ENCODE measurements at regions not wholly inside any gene's neighbourhood (a gene's known extent, or its start where the extent isn't known, plus 50 kb on each side); places are given as distances from the start of the nearest gene placed in this dataset.
"Not testable (repeated sequence)": the region's sequence is repeated elsewhere in the genome, so short reads cannot be mapped to it uniquely, and the experiment has no call there.

GRCh38 chr19:28103921-28104320, 1109.0 kb downstream of the UQCRFS1 start:
- no peak for DNase-seq

GRCh38 chr19:28084659-28085157, 1128.2 kb downstream of the UQCRFS1 start:
- not testable (repeated sequence) for DNase-seq

- no peak for DNase-seq
Measured at GRCh38 chr19:28076628-28077027, 1136.3 kb downstream of the UQCRFS1 start.

DNA sequence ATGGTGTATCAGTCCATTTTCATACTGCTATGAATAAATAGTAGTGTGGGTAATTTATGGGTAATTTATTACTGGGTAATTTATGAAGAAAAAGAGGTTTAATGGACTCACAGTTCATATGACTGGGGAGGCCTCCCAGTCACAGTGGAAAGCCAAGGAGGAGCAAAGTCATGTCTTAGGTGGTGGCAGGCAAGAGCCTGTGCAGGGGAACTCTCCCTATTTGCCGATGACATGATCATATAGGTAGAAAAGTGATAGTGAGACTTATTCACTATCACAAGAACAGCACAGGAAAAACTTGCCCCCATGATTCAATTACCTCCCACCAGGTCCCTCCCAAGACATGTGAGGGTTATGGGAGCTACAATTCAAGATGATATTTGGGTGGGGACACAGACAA, 1137.7 kb downstream of the UQCRFS1 start:
- no peak for DNase-seq

- no peak for DNase-seq
Measured at GRCh38 chr19:28074773-28075172, 1138.2 kb downstream of the UQCRFS1 start.

DNA sequence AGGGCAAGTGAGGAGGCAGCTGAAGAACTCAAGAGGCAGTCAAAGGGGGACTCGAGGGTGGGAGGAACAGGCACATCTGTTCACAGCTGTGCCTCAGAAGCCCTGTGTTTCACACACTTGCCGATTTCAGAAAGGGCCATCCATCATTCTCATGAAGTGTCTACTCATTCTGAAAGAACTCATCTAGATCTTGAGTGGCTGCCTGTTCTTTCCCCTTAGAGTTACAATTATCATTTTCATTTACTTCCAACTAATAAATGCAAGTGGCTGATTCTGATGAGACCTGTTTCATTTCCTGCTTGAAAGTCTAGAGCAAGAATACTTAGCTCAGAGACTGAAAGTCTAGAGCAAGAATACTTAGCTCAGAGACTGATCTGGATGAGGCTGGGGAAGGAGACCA, 1145.1 kb downstream of the UQCRFS1 start:
- DNase-seq = no peak

- DNase-seq = no peak
Measured at GRCh38 chr19:28066988-28067387, 1146.0 kb downstream of the UQCRFS1 start.

DNA sequence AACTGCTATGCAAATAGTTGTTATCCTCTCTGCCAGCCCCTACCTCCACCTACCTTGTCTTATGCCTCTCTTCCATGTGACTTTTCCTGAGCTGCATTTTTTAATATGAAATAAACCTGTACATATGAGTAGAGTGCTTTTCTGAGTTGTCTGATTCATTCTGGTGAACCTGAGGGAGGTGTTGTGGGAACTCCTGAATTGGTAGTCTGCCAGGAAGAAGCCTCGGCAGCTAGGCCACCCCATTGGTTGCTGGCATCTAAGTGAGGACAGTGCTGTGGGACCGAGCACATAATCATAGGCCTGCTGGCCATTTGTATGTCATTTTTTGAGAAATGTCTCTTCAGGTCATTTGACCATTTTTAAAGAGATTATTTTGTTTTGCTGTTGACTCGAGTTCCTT, 1146.8 kb downstream of the UQCRFS1 start:
- DNase-seq = no peak

GRCh38 chr19:28065026-28065425, 1147.9 kb downstream of the UQCRFS1 start:
- DNase-seq = no peak

DNA sequence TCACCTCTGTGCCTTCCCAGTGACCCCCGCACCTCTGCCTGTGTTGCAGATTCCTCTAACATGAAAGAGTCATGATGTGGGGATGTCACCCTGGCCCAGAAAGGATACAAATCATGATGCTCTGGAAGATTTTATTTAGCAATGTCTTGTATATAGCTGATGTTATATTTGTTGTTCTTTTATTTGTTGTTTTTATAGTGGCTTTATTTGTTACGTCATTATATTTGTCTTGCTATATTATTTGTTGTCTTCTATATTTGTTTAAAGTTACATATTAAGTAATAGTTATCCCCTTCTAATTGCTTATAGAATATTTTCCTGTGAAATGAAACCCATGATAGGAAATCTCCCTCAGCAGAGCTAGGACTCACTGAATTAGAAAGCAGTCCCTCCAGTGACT, 1149.2 kb downstream of the UQCRFS1 start:
- DNase-seq = no peak

DNA sequence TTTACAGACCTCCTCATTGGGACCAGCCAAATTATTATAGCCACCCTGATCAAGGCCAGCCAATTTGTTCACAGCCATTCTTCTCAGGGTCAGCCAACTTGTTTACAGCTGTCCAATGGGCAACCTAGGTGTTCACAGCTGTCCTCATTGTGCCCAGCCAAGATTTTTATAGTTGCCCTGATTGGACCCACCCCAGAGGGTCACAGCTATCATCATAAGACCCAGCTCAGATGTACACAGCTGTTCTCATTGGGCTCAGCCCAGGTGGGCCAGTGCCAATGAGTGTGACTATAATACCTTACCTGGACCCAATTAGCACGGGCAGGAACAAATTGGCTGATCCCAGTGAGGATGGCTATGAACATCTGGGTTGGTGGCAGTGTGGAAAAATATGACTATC, 1151.8 kb downstream of the UQCRFS1 start:
- DNase-seq = no peak

GRCh38 chr19:28057026-28057425, 1155.9 kb downstream of the UQCRFS1 start:
- not testable (repeated sequence) for DNase-seq

DNA sequence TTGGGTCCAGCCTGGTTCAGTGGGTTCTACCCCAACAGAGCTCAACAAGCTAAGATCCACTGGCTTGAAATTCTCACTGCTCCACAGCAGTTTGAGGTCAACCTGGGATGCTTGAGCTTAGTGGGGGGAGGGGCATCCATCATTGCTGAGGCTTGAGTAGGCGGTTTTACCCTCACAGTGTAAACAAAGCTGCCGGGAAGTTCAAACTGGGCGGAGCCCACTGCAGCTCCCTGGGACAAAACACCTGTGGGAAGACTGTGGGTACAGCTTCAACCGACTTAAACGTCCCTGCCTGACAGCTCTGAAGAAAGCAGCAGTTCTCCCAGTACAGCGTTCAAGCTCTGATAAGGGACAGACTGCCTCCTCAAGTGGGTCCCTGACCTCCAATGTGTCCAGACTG, 1161.9 kb downstream of the UQCRFS1 start:
- DNase-seq = no peak

- no peak for DNase-seq
Measured at GRCh38 chr19:28049875-28050274, 1163.1 kb downstream of the UQCRFS1 start.

DNA sequence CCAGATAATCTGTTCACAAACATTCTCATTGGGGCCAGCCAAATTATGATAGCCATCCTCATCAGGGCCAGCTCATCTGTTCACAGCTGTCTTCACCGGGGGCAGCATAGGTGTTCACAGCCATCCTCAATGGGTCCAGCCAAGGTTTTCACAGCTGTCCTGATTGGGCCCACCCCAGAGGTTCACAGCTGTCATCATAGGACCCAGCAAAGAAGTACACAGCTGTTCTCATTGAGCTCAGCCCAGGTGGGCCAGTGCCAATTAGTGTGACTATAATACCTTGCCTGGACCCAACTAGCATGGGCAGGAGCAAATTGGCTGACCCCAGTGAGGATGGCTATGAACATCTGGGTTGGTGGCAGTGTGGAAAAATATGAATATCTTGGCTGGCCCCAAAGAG, 1166.0 kb downstream of the UQCRFS1 start:
- DNase-seq = no peak

DNA sequence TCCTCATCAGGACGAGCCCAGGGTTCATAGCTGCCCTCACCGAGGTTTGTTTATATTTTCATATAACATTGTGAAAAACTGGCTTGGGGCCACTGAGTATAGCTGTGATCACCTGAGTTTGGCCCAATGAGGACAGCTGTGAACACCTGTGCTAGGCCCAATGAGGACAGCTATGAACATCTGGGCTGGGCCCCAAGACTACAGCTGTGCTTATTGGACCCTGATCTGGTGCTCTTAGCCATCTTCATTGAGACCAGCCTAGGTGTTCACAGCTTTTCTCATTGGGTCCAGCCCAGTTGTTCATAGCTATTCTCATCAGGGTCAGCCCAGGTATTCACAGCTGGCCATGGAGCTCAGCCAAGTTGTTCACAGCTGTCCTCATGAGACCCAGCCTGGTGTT, 1167.3 kb downstream of the UQCRFS1 start:
- DNase-seq = no peak

- DNase-seq = no peak
Measured at GRCh38 chr19:28044477-28044876, 1168.5 kb downstream of the UQCRFS1 start.

DNA sequence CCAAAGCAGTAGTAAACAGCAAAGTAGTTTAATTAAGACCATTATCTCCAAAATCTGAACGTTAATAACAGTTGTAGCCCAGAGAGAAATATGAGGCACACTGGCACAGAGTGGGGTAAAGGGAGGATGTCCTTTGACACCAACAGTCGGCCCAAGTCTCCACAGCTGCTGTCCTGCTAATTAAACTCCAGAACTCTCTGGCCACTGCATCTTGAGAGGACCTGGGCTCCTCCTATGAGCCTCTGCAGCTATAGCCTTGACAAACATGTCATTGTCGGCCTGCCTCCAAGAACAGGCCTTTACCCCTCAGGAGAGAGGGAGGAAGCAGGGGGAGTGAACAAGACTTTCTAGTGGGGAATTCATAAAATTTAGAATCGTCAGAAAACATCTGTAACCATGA, 1170.4 kb downstream of the UQCRFS1 start:
- no peak for DNase-seq

DNA sequence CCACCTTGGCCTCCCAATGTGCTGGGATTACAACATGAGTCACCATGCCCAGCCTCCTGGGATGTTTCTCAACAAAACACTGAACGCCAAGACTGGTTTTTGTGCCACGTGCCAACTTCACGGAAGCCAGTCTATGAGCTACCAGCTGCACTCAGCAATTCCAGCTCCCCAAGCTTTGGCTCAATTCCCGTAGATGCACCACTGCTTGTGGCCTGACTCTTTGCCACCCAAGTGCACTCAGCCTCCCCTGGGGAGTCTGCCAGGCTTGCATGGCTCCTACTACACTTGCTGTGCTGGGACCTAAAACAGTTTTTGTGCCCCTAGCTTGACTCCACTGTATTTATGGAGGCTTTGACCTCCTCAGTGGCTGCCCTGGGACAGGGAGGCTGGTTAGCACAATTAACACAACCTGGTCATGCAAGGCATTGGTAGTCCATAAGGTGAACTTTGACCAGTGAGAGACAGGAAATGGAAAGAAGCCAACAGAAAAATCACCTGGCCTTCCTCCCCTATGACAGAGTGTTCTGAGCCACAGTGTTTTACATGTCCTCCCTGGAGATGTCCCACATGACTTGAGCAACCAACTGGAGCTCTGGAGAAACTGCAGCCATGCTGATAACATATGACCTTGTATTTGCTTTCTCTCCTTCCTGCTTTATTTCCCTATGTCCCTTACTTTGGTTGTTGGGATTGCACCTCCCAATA, 1173.1 kb downstream of the UQCRFS1 start:
- no peak for DNase-seq

DNA sequence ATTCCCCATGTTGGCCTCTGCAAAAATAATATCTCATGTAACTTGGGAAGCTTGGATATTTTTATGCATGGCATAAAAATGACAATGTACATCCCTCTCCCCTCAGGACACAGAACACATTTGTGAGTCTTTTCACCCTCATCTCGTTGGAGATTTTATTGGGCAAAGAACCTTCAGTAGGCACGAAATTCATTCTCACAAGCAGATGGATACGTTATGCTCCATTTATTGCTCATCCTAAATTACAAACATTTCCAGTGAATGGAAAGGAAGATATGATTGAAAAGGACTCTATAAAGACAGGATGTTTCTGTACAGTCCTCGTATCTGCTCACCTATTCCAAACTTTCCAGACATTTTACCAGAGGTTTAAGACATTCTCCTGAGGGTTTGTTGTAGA, 1175.8 kb downstream of the UQCRFS1 start:
- no peak for DNase-seq

- DNase-seq = no peak
Measured at GRCh38 chr19:28036486-28036885, 1176.5 kb downstream of the UQCRFS1 start.

DNA sequence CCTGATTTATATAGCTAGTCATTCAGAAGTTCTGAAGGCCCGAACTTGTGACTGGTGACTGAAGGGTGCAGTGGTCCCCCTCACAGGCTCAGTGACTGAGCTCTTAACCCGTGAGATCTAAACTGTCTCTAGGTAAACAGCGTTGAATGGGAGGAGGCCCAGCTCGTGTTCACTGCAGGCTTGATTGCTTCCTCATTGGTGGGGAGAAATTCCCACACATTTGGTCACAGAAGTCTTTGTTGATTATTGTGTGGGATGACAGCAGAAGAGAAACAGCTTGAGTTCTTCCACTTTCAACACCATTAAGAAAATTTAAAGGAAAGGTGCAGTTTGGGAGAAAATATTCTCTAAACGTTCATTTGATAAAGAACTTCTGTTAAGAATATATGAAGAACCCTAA, 1178.0 kb downstream of the UQCRFS1 start:
- DNase-seq = no peak

GRCh38 chr19:28028881-28029444, 1184.0 kb downstream of the UQCRFS1 start:
- DNase-seq = no peak

- DNase-seq = no peak
Measured at GRCh38 chr19:28027116-28027515, 1185.8 kb downstream of the UQCRFS1 start.

DNA sequence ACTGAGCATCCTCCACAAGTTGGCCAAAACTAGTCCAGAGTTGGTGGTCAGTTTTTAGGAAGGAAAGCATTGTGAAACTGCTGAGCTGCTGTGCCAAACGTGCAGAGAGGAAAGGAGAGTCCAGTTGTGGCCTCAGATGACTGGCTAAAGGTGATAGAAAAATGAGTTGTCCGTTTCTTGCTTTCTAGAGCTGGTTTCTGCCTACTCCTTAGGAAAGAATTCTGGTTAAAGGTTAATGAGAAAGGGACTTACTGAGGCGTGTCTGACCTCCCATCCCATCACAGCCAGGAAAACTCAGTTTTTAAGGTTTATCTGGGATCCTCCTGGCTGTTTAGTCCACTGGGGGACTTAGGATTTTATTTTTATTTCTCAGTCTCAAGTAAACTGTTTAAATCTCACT, 1186.3 kb downstream of the UQCRFS1 start:
- DNase-seq = no peak
